Tibial nerve (tissue), 3 donors: ENCODE measurements at regions not wholly inside any gene's neighbourhood (a gene's known extent, or its start where the extent isn't known, plus 50 kb on each side); places are given as distances from the start of the nearest gene placed in this dataset.

ENCODE experiments used
- POLR2A ChIP-seq, 2 donors: fragments of 450-650 bp; IDR thresholded peaks; one replicate each; pipeline ENCODE4 v1.6.1; 2017; ENCODE audit warnings: antibody characterized with exemption in 2 of 2, mild to moderate bottlenecking in 2 of 2, moderate library complexity in 2 of 2
- TF ChIP-seq, protein P1 (sequence below), 5 experiments: fragments of 200-600 bp in 3 of 5; fragments of 450-650 bp in 2 of 5; sonication (generic) in 3 of 5; IDR thresholded peaks; one replicate each; pipeline ENCODE4 v1.5.1; 2016 to 2019; ENCODE audit warnings: antibody characterized with exemption in 5 of 5, mild to moderate bottlenecking in 3 of 5, moderate library complexity in 2 of 5

DNA sequence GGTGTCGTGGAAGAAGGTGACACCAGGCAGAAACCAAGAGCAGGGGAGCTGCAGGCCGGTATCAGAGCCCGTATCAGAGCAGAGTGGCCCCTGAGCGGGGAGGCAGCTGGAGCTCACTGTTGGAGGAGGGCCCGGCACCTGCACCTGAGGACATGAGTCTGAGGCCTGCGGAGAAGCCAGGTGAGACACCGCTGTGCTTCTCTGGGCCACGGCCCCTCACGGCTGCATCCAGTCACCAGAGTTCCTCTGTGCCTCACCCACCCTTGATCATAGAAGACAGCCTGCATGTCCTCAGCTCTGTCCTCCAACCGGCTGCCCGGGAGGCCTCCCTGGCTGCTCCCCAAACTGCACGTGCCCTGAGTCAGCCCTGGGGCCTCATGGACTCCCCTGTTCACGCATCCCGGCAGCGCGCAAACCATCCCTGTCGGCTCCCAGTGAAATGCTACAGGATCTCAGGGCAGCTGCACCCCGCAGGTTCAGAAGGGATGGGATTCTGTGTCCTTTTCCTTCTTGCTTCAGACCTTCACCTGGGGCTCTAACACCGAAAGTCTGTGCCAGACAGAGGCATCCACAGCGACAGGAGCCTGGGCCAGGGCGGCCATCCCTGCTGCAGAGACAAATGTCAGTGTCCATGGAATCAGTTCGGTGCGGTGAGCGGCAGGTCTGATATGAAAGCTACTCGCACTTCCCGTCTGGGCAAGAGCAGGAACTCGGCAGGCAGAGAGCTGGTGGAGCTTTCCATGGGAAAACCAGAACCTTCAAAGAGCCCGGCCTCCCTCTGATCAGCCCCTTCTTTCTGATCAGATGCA, 111.9 kb upstream of the FAM20C start:
- no peak for TF ChIP-seq POLR2A (IDR thresholded peaks at IDR 0.05)
- TF ChIP-seq, protein P1, sequence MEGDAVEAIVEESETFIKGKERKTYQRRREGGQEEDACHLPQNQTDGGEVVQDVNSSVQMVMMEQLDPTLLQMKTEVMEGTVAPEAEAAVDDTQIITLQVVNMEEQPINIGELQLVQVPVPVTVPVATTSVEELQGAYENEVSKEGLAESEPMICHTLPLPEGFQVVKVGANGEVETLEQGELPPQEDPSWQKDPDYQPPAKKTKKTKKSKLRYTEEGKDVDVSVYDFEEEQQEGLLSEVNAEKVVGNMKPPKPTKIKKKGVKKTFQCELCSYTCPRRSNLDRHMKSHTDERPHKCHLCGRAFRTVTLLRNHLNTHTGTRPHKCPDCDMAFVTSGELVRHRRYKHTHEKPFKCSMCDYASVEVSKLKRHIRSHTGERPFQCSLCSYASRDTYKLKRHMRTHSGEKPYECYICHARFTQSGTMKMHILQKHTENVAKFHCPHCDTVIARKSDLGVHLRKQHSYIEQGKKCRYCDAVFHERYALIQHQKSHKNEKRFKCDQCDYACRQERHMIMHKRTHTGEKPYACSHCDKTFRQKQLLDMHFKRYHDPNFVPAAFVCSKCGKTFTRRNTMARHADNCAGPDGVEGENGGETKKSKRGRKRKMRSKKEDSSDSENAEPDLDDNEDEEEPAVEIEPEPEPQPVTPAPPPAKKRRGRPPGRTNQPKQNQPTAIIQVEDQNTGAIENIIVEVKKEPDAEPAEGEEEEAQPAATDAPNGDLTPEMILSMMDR (IDR thresholded peaks at IDR 0.05), result no peak
